IPS-NIHi7 (cell line): ENCODE measurements at regions not wholly inside any gene's neighbourhood (a gene's known extent, or its start where the extent isn't known, plus 50 kb on each side); places are given as distances from the start of the nearest gene placed in this dataset.
A peak's percentile ranks its signal among the peaks of the same experiment; 100 is the strongest.
"Not testable (repeated sequence)": the region's sequence is repeated elsewhere in the genome, so short reads cannot be mapped to it uniquely, and the experiment has no call there.

Experiments
- DNase-seq: peaks from one replicate; pipeline ENCODE4 v3.0.0; 2012; ENCODE audit warnings: mixed read lengths; ENCODE audit errors: extremely low spot score

GRCh38 chr16:77064037-77064436 is 127.0 kb upstream of the MON1B start:
- peak; percentile 18 for DNase-seq

GRCh38 chr16:77066896-77067496 is 124.0 kb upstream of the MON1B start:
- no peak for DNase-seq

GRCh38 chr16:77067900-77068299 is 123.1 kb upstream of the MON1B start:
- no peak for DNase-seq

- DNase-seq = no peak
These were observed 122.6 kb upstream of the MON1B start for GRCh38 chr16:77068402-77068801.

GRCh38 chr16:77069929-77070328 is 121.1 kb upstream of the MON1B start:
- DNase-seq = no peak

- DNase-seq = no peak
These were observed 120.3 kb upstream of the MON1B start for GRCh38 chr16:77070683-77071082.

GRCh38 chr16:77076839-77077238 is 114.2 kb upstream of the MON1B start:
- no peak for DNase-seq

- DNase-seq = no peak
These were observed 113.6 kb upstream of the MON1B start for GRCh38 chr16:77077256-77077922.

- DNase-seq = no peak
These were observed 105.0 kb upstream of the MON1B start for GRCh38 chr16:77085981-77086380.

GRCh38 chr16:77090062-77090461 is 100.9 kb upstream of the MON1B start:
- DNase-seq = no peak

GRCh38 chr16:77093309-77093708 is 97.7 kb upstream of the MON1B start:
- DNase-seq = no peak

- DNase-seq = no peak
These were observed 97.0 kb upstream of the MON1B start for GRCh38 chr16:77093999-77094398.

GRCh38 chr16:77111056-77111565 is 79.9 kb upstream of the MON1B start:
- DNase-seq = no peak

- DNase-seq = no peak
These were observed 78.2 kb upstream of the MON1B start for GRCh38 chr16:77112746-77113145.

- DNase-seq = no peak
These were observed 77.2 kb upstream of the MON1B start for GRCh38 chr16:77113835-77114234.

- not testable (repeated sequence) for DNase-seq
These were observed 76.6 kb upstream of the MON1B start for GRCh38 chr16:77114361-77114760.

GRCh38 chr16:77116856-77117255 is 74.1 kb upstream of the MON1B start:
- no peak for DNase-seq

- DNase-seq = no peak
These were observed 73.3 kb upstream of the MON1B start for GRCh38 chr16:77117707-77118106.

GRCh38 chr16:77131398-77131797 is 59.6 kb upstream of the MON1B start:
- no peak for DNase-seq

- no peak for DNase-seq
These were observed 58.9 kb upstream of the MON1B start for GRCh38 chr16:77132051-77132618.

- DNase-seq = peak; percentile 16
These were observed 57.3 kb upstream of the MON1B start for GRCh38 chr16:77133706-77134105.

GRCh38 chr16:77137045-77137444 is 53.9 kb upstream of the MON1B start:
- DNase-seq = no peak
